Fibroblast of pulmonary artery (primary cell): ENCODE measurements at regions not wholly inside any gene's neighbourhood (a gene's known extent, or its start where the extent isn't known, plus 50 kb on each side); places are given as distances from the start of the nearest gene placed in this dataset.
"Not testable (repeated sequence)": the region's sequence is repeated elsewhere in the genome, so short reads cannot be mapped to it uniquely, and the experiment has no call there.

ENCODE experiments used
- DNase-seq: peaks from one replicate; pipeline ENCODE4 v3.0.0-alpha.2; 2010; ENCODE audit warnings: low read depth
- H3K4me3 ChIP-seq: replicated peaks from 2 replicates; pipeline ENCODE4 v1.5.1; 2011; ENCODE audit warnings: low read depth, mild to moderate bottlenecking, control low read depth, low read length, moderate library complexity
- CTCF ChIP-seq: IDR thresholded peaks from 2 replicates; pipeline ENCODE4 v1.5.1; 2011; ENCODE audit warnings: mild to moderate bottlenecking, control low read depth, low read length, inconsistent platforms; ENCODE audit errors: missing control alignments

GRCh38 chr12:116672842-116673516 is 64.9 kb downstream of the SPRING1 start:
- DNase-seq = no peak
- no peak for TF ChIP-seq CTCF
- no peak overlapping the region for H3K4me3 ChIP-seq

- TF ChIP-seq CTCF = no peak
- H3K4me3 ChIP-seq = no peak overlapping the region
- no peak for DNase-seq
Measured at GRCh38 chr12:116672010-116672409, 65.9 kb downstream of the SPRING1 start.

- TF ChIP-seq CTCF = no peak
- no peak overlapping the region for H3K4me3 ChIP-seq
- no peak for DNase-seq
Measured at GRCh38 chr12:116670859-116671258, 67.0 kb downstream of the SPRING1 start.

GRCh38 chr12:116667752-116668151 is 70.1 kb downstream of the SPRING1 start:
- no peak for DNase-seq
- no peak for TF ChIP-seq CTCF
- H3K4me3 ChIP-seq = no peak overlapping the region

GRCh38 chr12:116666829-116667228 is 71.0 kb downstream of the SPRING1 start:
- not testable (repeated sequence) for DNase-seq, H3K4me3 ChIP-seq

- no peak for TF ChIP-seq CTCF
- no peak overlapping the region for H3K4me3 ChIP-seq
- DNase-seq = no peak
Measured at GRCh38 chr12:116666305-116666673, 71.6 kb downstream of the SPRING1 start.

GRCh38 chr12:116665666-116666304 is 72.1 kb downstream of the SPRING1 start:
- no peak for DNase-seq
- no peak for TF ChIP-seq CTCF
- no peak overlapping the region for H3K4me3 ChIP-seq
